ENCODE measurements at regions not wholly inside any gene's neighbourhood (a gene's known extent, or its start where the extent isn't known, plus 50 kb on each side); places are given as distances from the start of the nearest gene placed in this dataset.
"Not testable (repeated sequence)": the region's sequence is repeated elsewhere in the genome, so short reads cannot be mapped to it uniquely, and the experiment has no call there.

DNA sequence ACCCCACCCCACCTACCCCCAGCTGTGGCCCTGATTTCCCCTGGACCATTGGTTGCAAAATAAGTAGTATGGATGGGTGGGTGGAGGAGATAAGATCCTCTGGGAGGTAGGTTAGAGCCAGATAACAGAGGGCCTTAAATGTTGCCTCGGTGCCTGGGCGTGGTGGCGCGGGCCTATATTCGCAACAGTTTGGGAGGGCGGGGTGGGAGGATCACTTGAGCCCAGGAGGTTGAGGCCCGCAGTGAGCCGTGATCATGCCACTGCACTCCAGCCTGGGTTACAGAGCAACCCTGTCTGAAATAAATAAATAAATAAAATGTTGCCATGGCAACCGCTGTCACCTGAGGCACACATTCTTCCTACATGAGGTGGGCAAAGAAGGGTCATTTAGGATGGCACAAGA is 103.3 kb upstream of the GATA6 start:
- H3K4me3 ChIP-seq (ENCODE audit: insufficient read depth, low read depth, low read length): no peak overlapping the region
- no peak overlapping the region for H3K9ac ChIP-seq (ENCODE audit: low read length)
- H3K4me2 ChIP-seq (ENCODE audit: low read length): no peak overlapping the region
- no peak for TF ChIP-seq EZH2 (IDR thresholded peaks at IDR 0.05; ENCODE audit: insufficient read depth, low read length)
- TF ChIP-seq, protein P1, sequence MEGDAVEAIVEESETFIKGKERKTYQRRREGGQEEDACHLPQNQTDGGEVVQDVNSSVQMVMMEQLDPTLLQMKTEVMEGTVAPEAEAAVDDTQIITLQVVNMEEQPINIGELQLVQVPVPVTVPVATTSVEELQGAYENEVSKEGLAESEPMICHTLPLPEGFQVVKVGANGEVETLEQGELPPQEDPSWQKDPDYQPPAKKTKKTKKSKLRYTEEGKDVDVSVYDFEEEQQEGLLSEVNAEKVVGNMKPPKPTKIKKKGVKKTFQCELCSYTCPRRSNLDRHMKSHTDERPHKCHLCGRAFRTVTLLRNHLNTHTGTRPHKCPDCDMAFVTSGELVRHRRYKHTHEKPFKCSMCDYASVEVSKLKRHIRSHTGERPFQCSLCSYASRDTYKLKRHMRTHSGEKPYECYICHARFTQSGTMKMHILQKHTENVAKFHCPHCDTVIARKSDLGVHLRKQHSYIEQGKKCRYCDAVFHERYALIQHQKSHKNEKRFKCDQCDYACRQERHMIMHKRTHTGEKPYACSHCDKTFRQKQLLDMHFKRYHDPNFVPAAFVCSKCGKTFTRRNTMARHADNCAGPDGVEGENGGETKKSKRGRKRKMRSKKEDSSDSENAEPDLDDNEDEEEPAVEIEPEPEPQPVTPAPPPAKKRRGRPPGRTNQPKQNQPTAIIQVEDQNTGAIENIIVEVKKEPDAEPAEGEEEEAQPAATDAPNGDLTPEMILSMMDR (IDR thresholded peaks at IDR 0.05; ENCODE audit: insufficient read depth, low read depth, low read length): no peak
- no peak overlapping the region for H2AFZ ChIP-seq (ENCODE audit: low read depth, low read length)
- no peak for DNase-seq (ENCODE audit: low read depth)
- H3K4me3 Mint-ChIP-seq (ENCODE audit: unreplicated experiment): no peak overlapping the region
- no peaks in the 10 kb centered on the region for H3K36me3 Mint-ChIP-seq (ENCODE audit: low read depth, unreplicated experiment)
- no peaks in the 10 kb centered on the region for H3K4me1 ChIP-seq (ENCODE audit: insufficient read depth, low read length)
- no peaks in the 10 kb centered on the region for H3K9me3 Mint-ChIP-seq (ENCODE audit: unreplicated experiment)
- no peaks in the 10 kb centered on the region for H3K36me3 ChIP-seq (ENCODE audit: insufficient read depth, low read length)
- no peaks in the 10 kb centered on the region for H4K20me1 ChIP-seq (ENCODE audit: insufficient read depth, low read length)
- no peaks in the 10 kb centered on the region for H3K9me3 ChIP-seq (ENCODE audit: insufficient read depth, low read depth, low read length)
- H3K27me3 ChIP-seq (ENCODE audit: insufficient read depth, low read length): peaks cover 10% of the 10 kb centered on the region
- no peaks in the 10 kb centered on the region for H3K79me2 ChIP-seq (ENCODE audit: insufficient read depth, low read length)
- no peak for FAIRE-seq
- H3K4me1 Mint-ChIP-seq (ENCODE audit: low read depth, unreplicated experiment): no peaks in the 10 kb centered on the region
- H3K27ac Mint-ChIP-seq (ENCODE audit: unreplicated experiment): no peak overlapping the region
- no peak overlapping the region for H3K27ac ChIP-seq (ENCODE audit: low read depth, low read length)
- H3K27me3 Mint-ChIP-seq (ENCODE audit: low read depth, unreplicated experiment): peaks cover 17% of the 10 kb centered on the region

DNA sequence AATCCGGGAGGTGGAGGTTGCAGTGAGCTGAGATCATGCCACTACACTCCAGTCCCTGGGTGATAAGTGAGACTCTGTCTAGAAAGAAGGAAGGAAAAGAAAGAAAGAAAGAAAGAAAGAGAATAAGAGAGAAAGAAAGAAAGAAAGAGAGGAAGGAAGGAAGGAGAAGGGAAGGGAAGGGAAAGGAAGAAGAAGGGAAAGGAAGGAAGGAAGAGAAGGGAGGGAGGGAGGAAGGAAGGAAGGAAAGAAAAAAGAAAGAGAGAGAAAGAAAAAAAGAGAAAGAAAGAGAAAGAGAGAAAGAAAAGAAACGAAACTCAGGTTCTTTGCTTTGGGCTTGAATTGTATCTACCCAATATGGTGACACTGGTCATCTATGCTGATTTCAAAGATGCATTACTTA is 102.3 kb upstream of the GATA6 start:
- Mint-ChIP-seq H3K9me3 (ENCODE audit: unreplicated experiment) (no peaks in the 10 kb centered on the region), H3K27me3 (ENCODE audit: low read depth, unreplicated experiment) (peaks cover 20% of the 10 kb centered on the region), H3K4me3 (ENCODE audit: unreplicated experiment) (no peak overlapping the region), H3K4me1 (ENCODE audit: low read depth, unreplicated experiment) (no peaks in the 10 kb centered on the region), H3K27ac (ENCODE audit: unreplicated experiment) (no peak overlapping the region), H3K36me3 (ENCODE audit: low read depth, unreplicated experiment) (no peaks in the 10 kb centered on the region)
- Histone ChIP-seq H2AFZ (ENCODE audit: low read depth, low read length) (no peak overlapping the region), H3K79me2 (ENCODE audit: insufficient read depth, low read length) (no peaks in the 10 kb centered on the region), H4K20me1 (ENCODE audit: insufficient read depth, low read length) (no peaks in the 10 kb centered on the region), H3K27ac (ENCODE audit: low read depth, low read length) (no peak overlapping the region), H3K4me2 (ENCODE audit: low read length) (no peak overlapping the region), H3K4me1 (ENCODE audit: insufficient read depth, low read length) (no peaks in the 10 kb centered on the region), H3K4me3 (ENCODE audit: insufficient read depth, low read depth, low read length) (no peak overlapping the region), H3K27me3 (ENCODE audit: insufficient read depth, low read length) (peaks cover 10% of the 10 kb centered on the region), H3K36me3 (ENCODE audit: insufficient read depth, low read length) (no peaks in the 10 kb centered on the region), H3K9ac (ENCODE audit: low read length) (no peak overlapping the region), H3K9me3 (ENCODE audit: insufficient read depth, low read depth, low read length) (no peaks in the 10 kb centered on the region)
- TF ChIP-seq, protein P1 (IDR thresholded peaks at IDR 0.05; ENCODE audit: insufficient read depth, low read depth, low read length): no peak
- TF ChIP-seq EZH2 (IDR thresholded peaks at IDR 0.05; ENCODE audit: insufficient read depth, low read length): no peak
- FAIRE-seq: no peak
- no peak for DNase-seq (ENCODE audit: low read depth)

DNA sequence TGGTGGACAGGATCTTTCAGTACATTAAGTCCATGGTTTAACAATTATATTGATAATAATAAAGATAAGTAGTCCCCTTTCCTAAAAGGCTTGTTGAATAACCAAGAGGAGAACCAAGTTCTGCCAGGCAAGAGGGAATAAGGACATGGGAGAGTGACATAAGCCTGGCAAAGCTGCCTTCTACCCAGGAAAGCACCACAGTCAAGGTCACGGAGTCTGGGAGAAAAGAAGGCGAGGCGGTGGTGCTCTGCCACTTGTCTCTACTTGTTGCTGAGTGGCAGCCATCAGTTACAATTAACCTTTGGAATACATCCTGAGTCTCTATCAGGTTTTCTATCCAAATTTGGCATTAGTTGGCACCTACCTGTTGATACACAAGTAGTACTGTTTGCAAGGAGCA is 101.7 kb upstream of the GATA6 start:
- Mint-ChIP-seq H3K27me3 (ENCODE audit: low read depth, unreplicated experiment) (peaks cover 20% of the 10 kb centered on the region), H3K4me3 (ENCODE audit: unreplicated experiment) (no peak overlapping the region), H3K27ac (ENCODE audit: unreplicated experiment) (no peak overlapping the region), H3K9me3 (ENCODE audit: unreplicated experiment) (no peaks in the 10 kb centered on the region), H3K4me1 (ENCODE audit: low read depth, unreplicated experiment) (no peaks in the 10 kb centered on the region), H3K36me3 (ENCODE audit: low read depth, unreplicated experiment) (no peaks in the 10 kb centered on the region)
- Histone ChIP-seq H3K4me2 (ENCODE audit: low read length) (no peak overlapping the region), H3K9me3 (ENCODE audit: insufficient read depth, low read depth, low read length) (no peaks in the 10 kb centered on the region), H3K4me1 (ENCODE audit: insufficient read depth, low read length) (no peaks in the 10 kb centered on the region), H3K27ac (ENCODE audit: low read depth, low read length) (no peak overlapping the region), H3K36me3 (ENCODE audit: insufficient read depth, low read length) (no peaks in the 10 kb centered on the region), H3K4me3 (ENCODE audit: insufficient read depth, low read depth, low read length) (no peak overlapping the region), H4K20me1 (ENCODE audit: insufficient read depth, low read length) (no peaks in the 10 kb centered on the region), H3K79me2 (ENCODE audit: insufficient read depth, low read length) (no peaks in the 10 kb centered on the region), H2AFZ (ENCODE audit: low read depth, low read length) (no peak overlapping the region), H3K27me3 (ENCODE audit: insufficient read depth, low read length) (peaks cover 10% of the 10 kb centered on the region), H3K9ac (ENCODE audit: low read length) (no peak overlapping the region)
- no peak for DNase-seq (ENCODE audit: low read depth)
- FAIRE-seq: no peak
- TF ChIP-seq EZH2 (IDR thresholded peaks at IDR 0.05; ENCODE audit: insufficient read depth, low read length): no peak
- TF ChIP-seq, protein P1 (IDR thresholded peaks at IDR 0.05; ENCODE audit: insufficient read depth, low read depth, low read length): no peak

DNA sequence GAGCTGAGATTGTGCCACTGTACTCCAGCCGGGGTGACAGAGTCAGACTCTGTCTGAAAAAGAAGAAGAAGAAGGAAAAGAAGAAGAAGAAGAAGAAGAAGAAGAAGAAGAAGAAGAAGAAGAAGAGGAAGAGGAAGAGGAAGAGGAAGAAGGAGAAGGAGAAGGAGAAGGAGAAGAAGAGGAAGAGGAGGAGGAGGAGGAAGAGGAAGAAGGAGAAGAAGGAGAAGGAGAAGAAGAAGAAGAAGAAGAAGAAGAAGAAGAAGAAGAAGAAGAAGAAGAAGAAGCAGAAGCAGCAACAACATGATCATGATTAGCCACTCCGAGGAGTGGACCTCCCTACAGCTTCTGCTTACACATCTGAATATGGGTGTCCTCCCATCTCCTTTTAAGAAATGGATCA is 100.6 kb upstream of the GATA6 start:
- H3K4me1 Mint-ChIP-seq (ENCODE audit: low read depth, unreplicated experiment); H3K36me3 ChIP-seq (ENCODE audit: insufficient read depth, low read length); H3K36me3 Mint-ChIP-seq (ENCODE audit: low read depth, unreplicated experiment); H3K79me2 ChIP-seq (ENCODE audit: insufficient read depth, low read length); H3K27ac ChIP-seq (ENCODE audit: low read depth, low read length); H3K4me1 ChIP-seq (ENCODE audit: insufficient read depth, low read length); H3K4me2 ChIP-seq (ENCODE audit: low read length); H3K4me3 ChIP-seq (ENCODE audit: insufficient read depth, low read depth, low read length); H3K9ac ChIP-seq (ENCODE audit: low read length); H3K27ac Mint-ChIP-seq (ENCODE audit: unreplicated experiment); H3K9me3 ChIP-seq (ENCODE audit: insufficient read depth, low read depth, low read length); FAIRE-seq; H2AFZ ChIP-seq (ENCODE audit: low read depth, low read length); H3K9me3 Mint-ChIP-seq (ENCODE audit: unreplicated experiment); H4K20me1 ChIP-seq (ENCODE audit: insufficient read depth, low read length); DNase-seq (ENCODE audit: low read depth); H3K4me3 Mint-ChIP-seq (ENCODE audit: unreplicated experiment): not testable (repeated sequence)
- H3K27me3 ChIP-seq (ENCODE audit: insufficient read depth, low read length): peaks cover 10% of the 10 kb centered on the region
- peaks cover 20% of the 10 kb centered on the region for H3K27me3 Mint-ChIP-seq (ENCODE audit: low read depth, unreplicated experiment)

Measured in astrocyte (in vitro differentiated cells and primary cell).